OCI-LY3 (cell line): ENCODE measurements at regions not wholly inside any gene's neighbourhood (a gene's known extent, or its start where the extent isn't known, plus 50 kb on each side); places are given as distances from the start of the nearest gene placed in this dataset.

Source experiments
- H2AFZ ChIP-seq: fragments of 200-600, 300-600 bp; shearing (Covaris generic); 2 replicates; pipeline ENCODE4 v1.6.0; 2014; ENCODE audit warnings: antibody characterized with exemption, low read depth, low read length
- H3K27ac ChIP-seq: fragments of 200-600, 300-600 bp; sonication (generic); 2 replicates; pipeline ENCODE4 v1.5.1; 2014; ENCODE audit warnings: mild to moderate bottlenecking, low read length, moderate library complexity, mixed read lengths
- H3K27me3 ChIP-seq: fragments of 200-600, 300-600 bp; sonication (generic); 2 replicates; pipeline ENCODE4 v1.6.1; 2014; ENCODE audit warnings: low read depth, low read length, mixed read lengths
- H3K36me3 ChIP-seq: fragments of 200-600, 300-600 bp; sonication (generic); replicated peaks from 2 replicates; pipeline ENCODE3; 2014; ENCODE audit warnings: low read depth, low read length, mixed read lengths
- H3K4me1 ChIP-seq: fragments of 300-600, 200-600 bp; sonication (generic); 2 replicates; pipeline ENCODE4 v1.6.1; 2014; ENCODE audit warnings: low read length, mixed read lengths
- H3K4me2 ChIP-seq: fragments of 200-600, 300-600 bp; sonication (generic); 2 replicates; pipeline ENCODE4 v1.6.1; 2014; ENCODE audit warnings: low read length, mixed read lengths
- H3K4me3 ChIP-seq: fragments of 300-600, 200-600 bp; sonication (generic); 2 replicates; pipeline ENCODE4 v1.5.1; 2014; ENCODE audit warnings: antibody characterized with exemption, mild to moderate bottlenecking, low read length, moderate library complexity
- H3K79me2 ChIP-seq: fragments of 300-600, 200-600 bp; shearing (Covaris generic); 2 replicates; pipeline ENCODE4 v1.6.1; 2014; ENCODE audit warnings: mild to moderate bottlenecking, low read length, mixed read lengths
- H3K9ac ChIP-seq: fragments of 300-600, 200-600 bp; shearing (Covaris generic); 2 replicates; pipeline ENCODE4 v1.6.0; 2014; ENCODE audit warnings: mild to moderate bottlenecking, low read length, moderate library complexity
- H3K9me3 ChIP-seq: fragments of 200-600, 300-600 bp; shearing (Covaris generic); 2 replicates; pipeline ENCODE4 v1.6.1; 2014; ENCODE audit warnings: low read length, mixed read lengths; ENCODE audit not compliant: insufficient read depth
- H4K20me1 ChIP-seq: fragments of 200-600, 300-600 bp; sonication (generic); 2 replicates; pipeline ENCODE4 v1.6.1; 2016; ENCODE audit warnings: low read length, mixed read lengths; ENCODE audit not compliant: insufficient read depth
- EZH2phosphoT487 ChIP-seq: fragments of 200-600 bp; shearing (Covaris generic); IDR thresholded peaks from 2 replicates; pipeline ENCODE4 v1.6.1; 2018; ENCODE audit warnings: antibody characterized with exemption, mixed run types, low read depth
- TF ChIP-seq, protein P1 (sequence below): fragments of 200-600, 300-600 bp; sonication (generic); IDR thresholded peaks from 2 replicates; pipeline ENCODE4 v1.5.1; 2014; ENCODE audit warnings: antibody characterized with exemption, low read length, low read depth

GRCh38 chr15:94079968-94080367, 151.4 kb upstream of the MCTP2 start:
- Histone ChIP-seq H3K36me3 (no peaks in the 10 kb centered on the region), H3K9ac (no peak overlapping the region), H2AFZ (no peak overlapping the region), H3K27me3 (peaks cover 16% of the 10 kb centered on the region; the same call in 1 of the 2 replicates), H3K79me2 (no peaks in the 10 kb centered on the region), H4K20me1 (no peaks in the 10 kb centered on the region), H3K4me1 (no peaks in the 10 kb centered on the region), H3K4me3 (no peak overlapping the region), H3K4me2 (no peak overlapping the region), H3K9me3 (no peaks in the 10 kb centered on the region), H3K27ac (no peak overlapping the region)
- TF ChIP-seq, protein P1, sequence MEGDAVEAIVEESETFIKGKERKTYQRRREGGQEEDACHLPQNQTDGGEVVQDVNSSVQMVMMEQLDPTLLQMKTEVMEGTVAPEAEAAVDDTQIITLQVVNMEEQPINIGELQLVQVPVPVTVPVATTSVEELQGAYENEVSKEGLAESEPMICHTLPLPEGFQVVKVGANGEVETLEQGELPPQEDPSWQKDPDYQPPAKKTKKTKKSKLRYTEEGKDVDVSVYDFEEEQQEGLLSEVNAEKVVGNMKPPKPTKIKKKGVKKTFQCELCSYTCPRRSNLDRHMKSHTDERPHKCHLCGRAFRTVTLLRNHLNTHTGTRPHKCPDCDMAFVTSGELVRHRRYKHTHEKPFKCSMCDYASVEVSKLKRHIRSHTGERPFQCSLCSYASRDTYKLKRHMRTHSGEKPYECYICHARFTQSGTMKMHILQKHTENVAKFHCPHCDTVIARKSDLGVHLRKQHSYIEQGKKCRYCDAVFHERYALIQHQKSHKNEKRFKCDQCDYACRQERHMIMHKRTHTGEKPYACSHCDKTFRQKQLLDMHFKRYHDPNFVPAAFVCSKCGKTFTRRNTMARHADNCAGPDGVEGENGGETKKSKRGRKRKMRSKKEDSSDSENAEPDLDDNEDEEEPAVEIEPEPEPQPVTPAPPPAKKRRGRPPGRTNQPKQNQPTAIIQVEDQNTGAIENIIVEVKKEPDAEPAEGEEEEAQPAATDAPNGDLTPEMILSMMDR = no peak
- no peak for TF ChIP-seq EZH2phosphoT487

GRCh38 chr15:94079459-94079858, 151.9 kb upstream of the MCTP2 start:
- no peak overlapping the region for H3K27ac ChIP-seq
- H2AFZ ChIP-seq = no peak overlapping the region
- H3K4me1 ChIP-seq = no peaks in the 10 kb centered on the region
- TF ChIP-seq EZH2phosphoT487 = no peak
- TF ChIP-seq, protein P1 = no peak
- no peaks in the 10 kb centered on the region for H3K79me2 ChIP-seq
- H3K36me3 ChIP-seq = no peaks in the 10 kb centered on the region
- H3K27me3 ChIP-seq = peaks cover 16% of the 10 kb centered on the region; the same call in 1 of the 2 replicates
- H3K4me2 ChIP-seq = no peak overlapping the region
- H4K20me1 ChIP-seq = no peaks in the 10 kb centered on the region
- H3K4me3 ChIP-seq = no peak overlapping the region
- no peaks in the 10 kb centered on the region for H3K9me3 ChIP-seq
- no peak overlapping the region for H3K9ac ChIP-seq

DNA sequence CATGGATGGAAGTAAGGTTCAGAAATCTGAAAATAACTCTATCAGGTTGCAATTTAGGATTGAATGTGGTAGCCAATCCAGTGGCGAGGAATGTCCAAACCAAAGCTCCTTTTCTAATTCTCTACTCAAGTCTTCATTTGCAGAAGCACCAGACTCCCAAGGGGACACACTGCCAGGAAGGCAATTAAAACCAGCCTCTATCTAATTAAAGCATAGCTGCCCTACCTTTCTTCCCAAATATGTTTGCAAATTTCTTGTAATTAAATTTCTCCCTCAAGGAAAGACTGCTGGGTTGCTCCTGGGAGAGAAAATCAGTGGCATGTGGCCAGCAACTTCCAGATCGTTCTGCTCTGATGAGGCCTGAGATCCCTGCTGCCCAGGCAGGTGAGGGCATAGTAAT, 153.4 kb upstream of the MCTP2 start:
- Histone ChIP-seq H3K79me2 (no peaks in the 10 kb centered on the region), H3K4me1 (no peaks in the 10 kb centered on the region), H3K9me3 (no peaks in the 10 kb centered on the region), H3K9ac (no peak overlapping the region), H4K20me1 (no peaks in the 10 kb centered on the region), H3K4me2 (no peak overlapping the region), H3K27me3 (peaks cover 13% of the 10 kb centered on the region; the same call in 1 of the 2 replicates), H3K4me3 (no peak overlapping the region), H2AFZ (no peak overlapping the region), H3K27ac (no peak overlapping the region), H3K36me3 (no peaks in the 10 kb centered on the region)
- TF ChIP-seq, protein P1 = no peak
- no peak for TF ChIP-seq EZH2phosphoT487

GRCh38 chr15:94075349-94075748, 156.0 kb upstream of the MCTP2 start:
- Histone ChIP-seq H3K27me3 (peaks cover 2% of the 10 kb centered on the region; the same call in 1 of the 2 replicates), H3K36me3 (no peaks in the 10 kb centered on the region), H3K9ac (no peak overlapping the region), H3K4me1 (no peaks in the 10 kb centered on the region), H2AFZ (no peak overlapping the region), H3K4me2 (no peak overlapping the region), H3K9me3 (no peaks in the 10 kb centered on the region), H3K4me3 (no peak overlapping the region), H4K20me1 (no peaks in the 10 kb centered on the region), H3K79me2 (no peaks in the 10 kb centered on the region), H3K27ac (no peak overlapping the region)
- TF ChIP-seq, protein P1 = no peak
- no peak for TF ChIP-seq EZH2phosphoT487
